GM18867 (cell line): ENCODE measurements at regions not wholly inside any gene's neighbourhood (a gene's known extent, or its start where the extent isn't known, plus 50 kb on each side); places are given as distances from the start of the nearest gene placed in this dataset.

Source experiments
- ATAC-seq: cut with Tn5 transposase; IDR thresholded peaks from one replicate; pipeline ENCODE4 v1.9.1; 2021; ENCODE audit warnings: mild to moderate bottlenecking, moderate library complexity; ENCODE audit not compliant: unreplicated experiment

DNA sequence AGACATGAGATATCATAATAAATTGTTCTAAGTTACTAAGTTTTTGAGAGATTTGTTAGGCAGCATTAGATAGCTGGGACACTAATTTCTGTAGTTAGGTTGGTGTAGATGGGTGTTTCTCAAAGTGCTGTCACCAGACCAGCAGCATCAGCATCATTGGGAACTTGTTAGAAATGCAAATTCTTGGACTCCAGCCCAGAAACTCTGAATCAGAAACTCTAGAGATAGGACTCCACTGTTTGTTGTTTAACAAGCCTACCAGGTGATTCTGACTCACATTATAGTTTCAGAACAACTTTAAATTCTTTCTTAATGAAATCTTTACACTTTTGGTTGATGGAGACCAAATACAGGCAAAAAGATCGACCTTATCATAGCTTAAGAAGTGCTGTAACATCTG is 173.7 kb downstream of the PABPC4L start:
- ATAC-seq, result no peak

DNA sequence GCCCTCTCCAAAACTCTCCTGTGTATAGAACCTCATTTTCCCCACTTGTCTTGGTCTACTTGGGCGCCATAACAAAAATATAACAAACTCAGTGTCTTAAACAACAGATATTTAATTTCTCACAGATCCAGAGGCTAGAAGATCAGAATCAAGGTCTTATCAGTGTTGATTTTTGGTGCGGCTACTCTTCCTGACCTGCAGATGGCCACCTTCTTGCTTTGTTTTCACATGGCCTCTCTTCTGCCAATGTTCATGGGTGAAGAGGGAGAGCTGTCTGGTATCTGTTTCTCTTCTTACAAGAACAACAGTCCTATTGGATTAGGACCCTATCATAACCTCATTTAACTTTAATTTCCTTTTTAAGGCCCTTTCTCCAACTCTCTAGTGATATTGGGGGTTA is 177.3 kb downstream of the PABPC4L start:
- ATAC-seq, result no peak

GRCh38 chr4:134019657-134020056 is 181.9 kb downstream of the PABPC4L start:
- no peak for ATAC-seq

GRCh38 chr4:134018846-134019245 is 182.7 kb downstream of the PABPC4L start:
- no peak for ATAC-seq

DNA sequence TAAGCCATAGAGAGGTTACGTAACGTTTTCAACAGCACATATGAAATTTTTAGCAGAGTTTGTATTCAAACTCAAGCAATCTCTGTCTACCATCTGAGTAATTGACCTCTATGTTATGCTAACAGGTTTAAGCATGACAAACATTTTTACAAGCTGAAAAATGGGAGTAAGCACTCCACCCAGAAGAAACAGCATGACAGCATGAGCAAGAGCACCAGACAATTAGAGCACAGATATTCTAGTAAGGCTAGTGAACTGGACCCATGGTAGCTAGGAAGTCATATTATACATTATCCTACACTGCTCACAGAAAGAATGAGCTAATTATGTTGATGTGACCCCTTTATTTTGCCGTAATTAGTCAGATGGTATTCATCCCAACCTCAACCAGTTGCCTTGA is 200.5 kb downstream of the PABPC4L start:
- no peak for ATAC-seq

- ATAC-seq, result no peak
These were observed 204.2 kb downstream of the PABPC4L start for GRCh38 chr4:133997436-133997835.

DNA sequence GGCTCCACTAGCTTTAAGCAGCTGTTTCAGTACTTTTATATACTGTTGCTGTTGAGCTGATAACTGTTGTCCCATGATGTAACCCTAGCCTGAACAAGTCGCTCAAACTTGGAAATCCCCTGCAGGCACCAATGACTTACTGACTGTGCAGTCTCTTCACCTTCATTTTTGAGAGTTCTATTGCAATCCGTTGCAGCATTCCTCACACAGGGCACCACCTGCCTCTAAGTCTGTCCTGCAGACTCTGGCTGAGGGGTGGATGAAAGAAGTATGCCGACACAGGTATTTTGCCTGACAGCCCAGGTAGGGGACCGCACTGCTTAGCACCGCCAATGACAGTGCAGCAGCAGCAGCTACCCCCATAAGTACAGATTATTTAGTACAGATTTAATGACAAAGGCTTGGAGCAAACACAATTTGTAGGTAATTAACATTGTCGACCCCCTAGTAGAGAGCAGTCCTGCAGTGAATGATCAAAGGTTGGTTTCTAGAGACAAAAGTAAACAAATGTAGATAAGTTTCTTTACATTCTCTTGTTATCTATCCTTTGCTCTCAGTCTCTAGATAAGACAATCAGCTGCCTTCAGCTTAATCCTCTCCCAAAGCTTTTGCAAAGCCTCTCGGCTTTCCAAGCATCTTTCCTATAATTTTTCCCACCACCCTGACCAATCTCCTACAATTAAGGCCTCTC is 205.0 kb downstream of the PABPC4L start:
- no peak for ATAC-seq

DNA sequence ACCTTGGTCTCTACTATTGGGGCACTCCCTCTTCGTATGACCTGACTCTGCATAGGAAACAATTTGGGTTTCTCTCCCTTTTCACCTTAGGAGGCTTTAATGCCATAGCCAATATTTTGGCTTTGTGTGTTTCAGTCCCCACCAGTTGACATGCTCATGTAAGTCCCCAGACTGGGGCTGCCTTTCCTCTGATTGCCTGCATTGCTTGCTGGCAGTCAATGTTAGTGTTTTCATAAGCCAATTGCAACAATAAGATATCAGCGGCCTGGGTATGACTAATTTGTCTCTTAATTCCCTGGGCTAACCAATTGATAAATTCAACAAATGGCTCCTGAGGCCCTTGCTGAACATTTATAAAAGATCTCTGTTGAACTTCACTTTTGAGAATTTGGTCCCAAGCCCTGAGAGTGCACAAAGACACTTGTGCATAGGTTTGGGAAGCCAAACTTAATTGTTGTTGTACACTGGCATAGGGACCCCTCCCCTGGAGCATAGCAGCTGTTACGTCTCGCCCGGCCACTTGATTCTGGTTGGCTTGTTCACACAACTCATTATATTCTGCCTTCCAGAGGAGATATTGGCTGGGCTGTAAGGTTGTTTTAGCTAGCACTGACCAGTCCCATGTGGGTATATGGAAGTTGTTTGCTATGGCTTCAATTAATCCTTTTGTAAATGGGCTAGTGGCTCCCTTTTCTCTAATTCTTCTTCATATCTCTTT is 206.2 kb downstream of the PABPC4L start:
- ATAC-seq, result no peak

DNA sequence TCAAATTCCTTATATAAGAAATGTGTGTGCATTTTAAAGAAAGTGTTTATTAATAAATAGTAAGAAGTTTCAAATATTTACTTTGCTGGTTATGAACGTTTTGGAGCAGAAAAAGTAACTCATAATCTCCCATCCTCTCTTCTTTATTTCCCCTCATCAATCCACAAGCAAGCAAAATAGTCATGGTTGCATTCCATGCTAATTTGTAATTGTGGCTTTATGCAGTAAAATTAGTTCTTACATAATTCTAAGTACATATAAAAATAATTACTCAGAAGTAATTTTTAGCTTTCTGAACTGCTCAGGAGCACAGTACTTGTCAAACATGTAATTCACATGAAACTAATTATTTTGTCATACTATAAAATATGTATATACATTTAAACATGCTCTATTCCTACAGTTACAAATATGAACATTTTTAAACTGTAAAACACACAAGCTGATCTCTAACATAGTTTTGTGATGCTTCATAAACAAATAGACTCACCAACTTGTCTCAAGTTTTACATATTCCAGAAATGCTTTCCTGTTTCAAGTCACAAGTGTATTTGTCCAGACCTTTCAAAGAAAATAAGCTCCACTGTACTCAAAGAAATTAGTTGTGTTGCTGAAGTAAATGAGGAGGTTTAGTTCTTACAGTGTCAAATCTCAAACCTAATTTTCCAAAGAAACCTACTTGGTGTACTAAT is 218.9 kb downstream of the PABPC4L start:
- no peak for ATAC-seq

- no peak for ATAC-seq
These were observed 220.3 kb downstream of the PABPC4L start for GRCh38 chr4:133981327-133981726.

DNA sequence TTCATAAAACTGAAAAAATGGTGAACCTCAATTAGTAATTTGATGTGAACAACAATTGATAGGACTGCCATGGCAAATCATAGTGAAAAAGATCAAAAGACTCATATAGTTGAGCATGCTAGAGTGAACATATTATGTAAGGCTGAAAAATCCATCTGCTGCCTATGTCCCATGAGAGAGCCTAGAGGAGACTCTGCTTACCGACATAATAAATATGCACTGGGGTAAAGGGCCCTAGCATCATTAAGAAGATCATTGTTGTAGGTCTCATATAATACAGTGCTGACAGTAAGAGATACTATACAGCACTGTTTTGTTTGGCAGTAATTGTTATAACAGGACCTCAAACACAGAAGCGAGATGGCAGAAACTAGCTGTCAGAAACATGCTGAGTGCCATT is 229.0 kb downstream of the PABPC4L start:
- no peak for ATAC-seq

- ATAC-seq, result no peak
These were observed 232.3 kb downstream of the PABPC4L start for GRCh38 chr4:133969202-133969848.

GRCh38 chr4:133968174-133968573 is 233.4 kb downstream of the PABPC4L start:
- no peak for ATAC-seq

DNA sequence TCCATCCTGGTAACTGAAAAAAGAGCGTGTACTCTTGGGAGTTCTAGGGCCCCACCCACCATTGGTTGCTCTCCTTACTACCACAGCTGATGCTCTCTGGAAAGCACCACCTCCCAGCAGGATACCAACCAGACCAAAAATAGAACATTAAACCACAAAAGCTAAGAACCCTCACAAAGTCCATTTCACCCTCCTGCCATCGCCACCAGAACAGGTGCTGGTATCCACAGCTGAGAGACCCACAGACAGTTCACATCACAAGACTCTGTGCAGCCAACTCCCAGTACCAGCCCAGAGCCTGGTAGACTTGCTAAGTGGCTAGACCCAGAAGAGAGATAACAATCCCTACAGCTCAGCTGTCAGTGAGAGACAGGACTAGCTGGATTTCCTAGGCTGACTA is 240.6 kb downstream of the PABPC4L start:
- no peak for ATAC-seq

DNA sequence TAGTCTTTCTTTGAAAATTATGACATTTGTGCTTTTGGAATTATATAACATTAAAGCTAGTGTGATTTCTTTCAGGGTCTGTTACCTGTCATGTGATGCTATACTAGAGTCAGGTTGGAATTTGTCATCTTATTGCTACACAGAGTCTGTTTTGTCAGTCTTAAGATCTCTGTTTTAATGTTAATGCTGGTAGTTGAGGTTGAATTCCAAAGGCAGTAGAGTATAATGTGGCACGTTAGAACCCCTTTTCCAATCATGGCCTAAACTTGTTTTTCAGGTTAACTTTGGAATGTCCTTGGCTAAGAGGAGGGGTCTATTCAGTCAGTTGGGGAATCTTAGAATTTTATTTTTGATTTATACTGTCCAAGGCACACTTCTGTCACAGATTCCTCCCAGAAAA is 258.5 kb downstream of the PABPC4L start:
- ATAC-seq, result no peak

DNA sequence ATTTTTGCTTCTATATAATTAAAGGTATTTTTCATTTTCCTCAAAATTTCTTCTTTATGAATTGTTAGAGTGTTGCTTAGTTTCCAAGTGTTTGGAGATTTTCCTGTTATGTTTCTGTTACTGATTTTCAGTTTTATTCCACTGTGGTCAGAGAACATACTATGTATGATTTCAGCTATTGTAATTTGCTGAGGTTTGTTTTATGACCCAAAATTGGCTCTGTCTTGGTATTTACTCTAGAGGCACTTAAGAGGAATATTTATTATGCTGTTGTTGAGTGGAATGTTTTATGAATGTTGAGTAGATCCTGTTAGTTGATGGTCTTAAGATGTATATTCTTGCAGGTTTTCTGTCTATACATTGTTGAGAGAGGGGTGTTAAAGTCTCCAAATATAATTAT is 263.5 kb downstream of the PABPC4L start:
- no peak for ATAC-seq

- ATAC-seq, result no peak
These were observed 271.9 kb downstream of the PABPC4L start for GRCh38 chr4:133929531-133930239.

DNA sequence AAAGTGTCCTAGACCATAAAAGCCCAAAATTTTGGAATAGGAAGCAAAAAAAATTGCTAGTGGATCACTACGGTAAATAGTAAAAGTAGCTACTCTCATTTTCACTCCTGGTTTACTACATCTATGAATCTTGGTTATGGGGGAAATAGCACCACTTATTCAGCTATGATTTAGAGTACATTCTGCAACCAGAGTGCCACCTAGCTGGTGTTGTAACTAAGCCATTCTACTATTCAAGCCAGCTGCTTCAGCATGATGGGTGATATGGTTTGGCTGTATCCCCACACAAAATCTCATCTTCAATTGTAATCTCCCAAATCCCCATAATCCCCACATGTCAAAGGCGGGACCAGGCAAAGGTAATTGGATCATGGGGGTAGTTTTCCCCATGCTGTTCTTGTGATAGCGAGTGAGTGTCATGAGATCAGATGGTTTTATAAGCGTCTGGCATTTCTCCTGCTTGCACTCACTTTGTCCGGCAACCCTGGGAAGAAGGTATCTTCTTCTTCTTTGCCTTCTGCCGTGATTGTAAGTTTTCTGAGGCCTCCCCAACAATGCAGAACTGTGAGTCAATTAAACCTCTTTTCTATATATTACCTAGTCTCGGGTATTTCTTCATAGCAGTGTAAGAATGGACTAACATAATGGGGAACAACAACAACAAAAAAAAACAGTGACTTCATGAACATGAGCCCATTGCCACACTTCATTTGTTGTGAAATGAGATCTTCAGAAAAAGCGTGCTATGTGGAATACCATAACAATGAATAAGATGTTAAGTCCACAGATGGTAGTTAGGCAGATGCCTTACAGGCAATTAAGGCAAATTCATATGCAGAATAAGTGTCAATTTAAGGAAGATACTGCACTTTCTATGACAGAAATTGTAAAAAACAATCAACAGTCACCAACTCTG is 280.1 kb downstream of the PABPC4L start:
- ATAC-seq, result no peak

DNA sequence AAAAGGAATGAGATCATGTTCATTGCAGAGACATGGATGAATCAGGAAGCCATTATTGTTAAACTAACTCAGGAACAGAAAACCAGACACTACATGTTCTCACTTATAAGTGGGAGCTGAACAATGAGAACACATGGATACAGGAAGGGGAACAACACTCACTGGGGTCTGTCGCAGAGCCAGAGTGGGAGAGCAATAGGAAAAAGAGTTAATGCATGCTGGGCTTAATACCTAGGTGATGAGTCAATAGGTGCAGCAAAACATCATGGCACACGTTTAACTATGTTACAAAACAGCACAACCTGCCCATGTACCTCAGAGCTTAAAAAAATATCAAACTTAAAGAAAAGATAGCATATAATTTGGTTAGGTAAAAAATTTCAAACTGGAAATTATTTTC is 281.4 kb downstream of the PABPC4L start:
- no peak for ATAC-seq

- no peak for ATAC-seq
These were observed 291.4 kb downstream of the PABPC4L start for GRCh38 chr4:133910165-133910564.
